ENCODE measurements at regions not wholly inside any gene's neighbourhood (a gene's known extent, or its start where the extent isn't known, plus 50 kb on each side); places are given as distances from the start of the nearest gene placed in this dataset.

DNA sequence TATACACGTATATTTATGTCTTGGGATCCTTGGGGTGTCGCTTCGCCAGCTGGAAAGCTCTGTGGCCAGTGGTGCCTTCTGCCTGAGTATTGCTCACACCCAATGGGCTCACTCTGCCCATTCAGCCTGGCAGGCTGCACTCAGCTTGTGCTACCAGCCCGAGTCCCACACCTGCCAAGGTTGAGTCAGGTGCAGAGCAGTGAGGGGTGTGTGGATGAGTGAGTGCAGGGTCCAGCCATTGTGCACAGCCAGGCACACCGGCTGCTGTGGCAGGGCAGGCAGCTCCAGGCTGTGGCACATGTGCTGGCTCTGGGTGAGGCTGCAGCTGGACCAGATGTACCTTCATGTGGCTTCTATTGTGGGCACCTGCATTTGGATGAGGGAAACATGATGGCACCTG lies 496.9 kb upstream of the LINC00305 start:
- no peaks in the 10 kb centered on the region for H3K36me3 Mint-ChIP-seq (ENCODE audit: low read depth, unreplicated experiment)
- TF ChIP-seq, protein P1, sequence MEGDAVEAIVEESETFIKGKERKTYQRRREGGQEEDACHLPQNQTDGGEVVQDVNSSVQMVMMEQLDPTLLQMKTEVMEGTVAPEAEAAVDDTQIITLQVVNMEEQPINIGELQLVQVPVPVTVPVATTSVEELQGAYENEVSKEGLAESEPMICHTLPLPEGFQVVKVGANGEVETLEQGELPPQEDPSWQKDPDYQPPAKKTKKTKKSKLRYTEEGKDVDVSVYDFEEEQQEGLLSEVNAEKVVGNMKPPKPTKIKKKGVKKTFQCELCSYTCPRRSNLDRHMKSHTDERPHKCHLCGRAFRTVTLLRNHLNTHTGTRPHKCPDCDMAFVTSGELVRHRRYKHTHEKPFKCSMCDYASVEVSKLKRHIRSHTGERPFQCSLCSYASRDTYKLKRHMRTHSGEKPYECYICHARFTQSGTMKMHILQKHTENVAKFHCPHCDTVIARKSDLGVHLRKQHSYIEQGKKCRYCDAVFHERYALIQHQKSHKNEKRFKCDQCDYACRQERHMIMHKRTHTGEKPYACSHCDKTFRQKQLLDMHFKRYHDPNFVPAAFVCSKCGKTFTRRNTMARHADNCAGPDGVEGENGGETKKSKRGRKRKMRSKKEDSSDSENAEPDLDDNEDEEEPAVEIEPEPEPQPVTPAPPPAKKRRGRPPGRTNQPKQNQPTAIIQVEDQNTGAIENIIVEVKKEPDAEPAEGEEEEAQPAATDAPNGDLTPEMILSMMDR (IDR thresholded peaks at IDR 0.05; ENCODE audit: unreplicated experiment) = no peak
- no peaks in the 10 kb centered on the region for H3K4me1 Mint-ChIP-seq (ENCODE audit: unreplicated experiment)
- H3K9me3 Mint-ChIP-seq (ENCODE audit: unreplicated experiment) = no peaks in the 10 kb centered on the region
- no peak overlapping the region for H3K27ac Mint-ChIP-seq (ENCODE audit: unreplicated experiment)
- no peaks in the 10 kb centered on the region for H3K27me3 Mint-ChIP-seq (ENCODE audit: unreplicated experiment)
- no peak overlapping the region for H3K4me3 Mint-ChIP-seq (ENCODE audit: unreplicated experiment)
- DNase-seq (ENCODE audit: low spot score) = no peak

DNA sequence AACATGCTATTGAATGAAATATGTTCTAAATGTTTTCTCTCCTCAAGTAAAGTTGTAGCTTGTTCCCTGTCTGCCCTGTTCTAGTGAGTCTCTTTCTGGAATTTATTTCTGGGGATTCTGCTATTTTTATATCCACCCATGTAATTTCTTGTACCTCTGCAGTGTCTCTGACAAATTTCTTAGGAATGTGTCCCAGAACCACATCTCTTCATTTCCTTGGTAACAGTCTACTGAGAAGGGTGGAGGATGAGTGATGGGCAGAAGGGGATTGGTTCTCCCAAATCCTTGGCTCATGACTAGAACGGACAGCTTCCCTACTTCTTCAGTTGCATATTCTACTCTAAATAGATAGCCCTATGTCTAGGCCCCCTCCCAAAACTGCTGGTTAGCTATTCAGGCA lies 490.6 kb upstream of the LINC00305 start:
- TF ChIP-seq, protein P1 (IDR thresholded peaks at IDR 0.05; ENCODE audit: unreplicated experiment) = no peak
- no peaks in the 10 kb centered on the region for H3K36me3 Mint-ChIP-seq (ENCODE audit: low read depth, unreplicated experiment)
- H3K4me1 Mint-ChIP-seq (ENCODE audit: unreplicated experiment) = no peaks in the 10 kb centered on the region
- no peaks in the 10 kb centered on the region for H3K9me3 Mint-ChIP-seq (ENCODE audit: unreplicated experiment)
- H3K27me3 Mint-ChIP-seq (ENCODE audit: unreplicated experiment) = no peaks in the 10 kb centered on the region
- no peak overlapping the region for H3K27ac Mint-ChIP-seq (ENCODE audit: unreplicated experiment)
- no peak overlapping the region for H3K4me3 Mint-ChIP-seq (ENCODE audit: unreplicated experiment)
- no peak for DNase-seq (ENCODE audit: low spot score)

DNA sequence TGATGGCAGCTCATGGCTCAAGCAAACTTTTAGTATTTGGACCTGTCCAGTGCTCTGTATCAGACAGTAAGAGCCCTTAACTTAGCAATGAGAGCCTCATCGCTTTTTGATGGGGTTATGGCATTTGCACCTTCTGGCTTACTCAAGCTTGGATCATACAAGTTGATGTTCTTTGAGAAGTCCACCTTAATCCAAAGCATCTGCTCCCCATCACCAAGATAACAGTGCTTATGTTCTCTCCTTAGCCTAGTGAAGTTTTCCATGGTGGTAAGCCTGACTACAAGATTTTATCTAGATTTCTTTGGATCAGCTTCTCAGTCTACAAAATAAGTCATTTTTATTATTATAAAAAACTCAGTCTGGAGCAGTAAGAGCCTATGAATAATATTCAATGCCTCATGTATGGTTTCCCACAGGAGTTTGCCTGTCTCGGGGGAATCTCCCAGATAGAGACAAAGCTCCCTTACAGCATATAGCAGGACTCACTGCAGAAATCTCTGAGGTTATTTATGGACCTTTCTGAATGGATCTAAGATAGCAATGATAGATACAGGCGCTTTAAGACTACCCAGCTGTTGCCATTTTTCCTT lies 472.2 kb upstream of the LINC00305 start:
- TF ChIP-seq, protein P1 (IDR thresholded peaks at IDR 0.05; ENCODE audit: unreplicated experiment) = no peak
- Mint-ChIP-seq H3K4me3 (ENCODE audit: unreplicated experiment) (no peak overlapping the region), H3K27me3 (ENCODE audit: unreplicated experiment) (peaks cover 1% of the 10 kb centered on the region), H3K36me3 (ENCODE audit: low read depth, unreplicated experiment) (no peaks in the 10 kb centered on the region), H3K27ac (ENCODE audit: unreplicated experiment) (no peak overlapping the region), H3K4me1 (ENCODE audit: unreplicated experiment) (no peaks in the 10 kb centered on the region), H3K9me3 (ENCODE audit: unreplicated experiment) (peaks cover 5% of the 10 kb centered on the region)
- no peak for DNase-seq (ENCODE audit: low spot score)

DNA sequence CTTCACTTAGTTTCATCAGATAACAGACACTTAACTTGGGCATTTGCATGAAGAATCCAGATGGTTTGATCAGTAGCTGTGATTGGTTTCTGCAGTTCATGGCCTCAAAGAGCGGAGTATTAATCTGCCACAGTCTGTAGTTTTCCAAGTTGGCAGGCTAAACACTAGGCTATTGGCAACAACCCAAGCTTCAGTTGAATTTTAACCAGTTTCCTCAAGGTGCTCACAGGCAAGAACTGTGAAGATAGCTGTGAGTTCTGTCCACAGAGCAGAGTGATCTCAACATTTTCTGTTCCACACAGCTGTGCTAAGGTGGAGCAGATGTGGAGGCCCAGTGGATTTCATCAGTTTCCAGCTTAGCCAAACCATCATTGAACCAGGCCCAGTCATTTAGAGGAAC lies 469.5 kb upstream of the LINC00305 start:
- no peaks in the 10 kb centered on the region for H3K36me3 Mint-ChIP-seq (ENCODE audit: low read depth, unreplicated experiment)
- no peak overlapping the region for H3K4me3 Mint-ChIP-seq (ENCODE audit: unreplicated experiment)
- no peaks in the 10 kb centered on the region for H3K27me3 Mint-ChIP-seq (ENCODE audit: unreplicated experiment)
- DNase-seq (ENCODE audit: low spot score) = no peak
- no peak overlapping the region for H3K27ac Mint-ChIP-seq (ENCODE audit: unreplicated experiment)
- H3K9me3 Mint-ChIP-seq (ENCODE audit: unreplicated experiment) = peaks cover 5% of the 10 kb centered on the region
- TF ChIP-seq, protein P1 (IDR thresholded peaks at IDR 0.05; ENCODE audit: unreplicated experiment) = no peak
- no peaks in the 10 kb centered on the region for H3K4me1 Mint-ChIP-seq (ENCODE audit: unreplicated experiment)

DNA sequence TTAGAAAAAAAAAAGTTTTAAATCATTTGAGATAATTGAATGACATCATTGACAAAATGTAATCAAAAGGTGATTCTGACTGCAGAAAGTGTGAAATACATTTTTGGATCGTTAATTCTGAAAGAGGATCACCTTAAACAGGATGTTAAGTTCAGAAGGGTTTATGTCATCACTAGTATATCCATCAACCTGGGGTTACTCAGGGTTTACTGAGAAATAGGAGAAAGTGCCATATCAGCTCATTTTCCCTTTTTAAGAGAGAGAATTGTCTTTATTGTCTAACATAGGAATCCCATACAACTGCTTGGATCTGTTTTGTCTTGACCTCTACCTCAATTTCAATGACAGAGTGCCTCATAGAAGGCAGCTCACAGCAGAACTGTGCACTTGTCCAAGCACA lies 466.1 kb upstream of the LINC00305 start:
- Mint-ChIP-seq H3K36me3 (ENCODE audit: low read depth, unreplicated experiment) (no peaks in the 10 kb centered on the region), H3K9me3 (ENCODE audit: unreplicated experiment) (no peaks in the 10 kb centered on the region), H3K4me1 (ENCODE audit: unreplicated experiment) (no peaks in the 10 kb centered on the region), H3K27me3 (ENCODE audit: unreplicated experiment) (no peaks in the 10 kb centered on the region), H3K4me3 (ENCODE audit: unreplicated experiment) (no peak overlapping the region), H3K27ac (ENCODE audit: unreplicated experiment) (no peak overlapping the region)
- TF ChIP-seq, protein P1 (IDR thresholded peaks at IDR 0.05; ENCODE audit: unreplicated experiment) = no peak
- DNase-seq (ENCODE audit: low spot score) = no peak

Data from endothelial cell (in vitro differentiated cells).